ENCODE measurements at regions not wholly inside any gene's neighbourhood (a gene's known extent, or its start where the extent isn't known, plus 50 kb on each side); places are given as distances from the start of the nearest gene placed in this dataset.
A peak's percentile ranks its signal among the peaks of the same experiment; 100 is the strongest.

DNA sequence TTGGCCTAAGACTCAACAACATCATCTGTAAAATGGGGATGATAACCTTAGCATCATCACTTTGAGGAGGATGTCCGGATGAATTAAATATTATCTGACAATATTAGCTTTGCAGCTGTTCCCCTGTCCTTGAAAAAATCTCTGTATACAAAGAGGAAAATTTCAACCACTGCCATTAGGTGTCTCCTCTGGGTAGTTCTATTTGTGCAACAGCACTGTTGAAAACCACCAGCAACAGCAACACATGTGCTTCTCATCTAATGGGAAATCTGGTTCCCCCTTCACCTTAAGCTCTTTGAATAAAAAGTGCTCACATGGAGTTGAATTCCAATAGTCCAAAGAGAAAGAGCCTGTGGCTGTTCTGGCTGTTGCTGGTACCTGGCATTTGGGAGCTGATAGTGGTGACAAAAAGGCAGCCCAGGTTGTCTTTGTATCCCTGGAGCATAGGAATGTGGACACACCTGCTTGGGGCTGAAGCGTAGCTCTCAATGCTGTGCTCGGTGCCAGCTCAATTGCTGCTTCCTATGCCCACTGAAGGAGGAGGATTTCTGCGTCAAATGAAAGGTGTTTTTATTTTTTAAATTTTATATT, 322.1 kb upstream of the MSX2 start:
- Mint-ChIP-seq H3K4me1 (no peaks in the 10 kb centered on the region), H3K9me3 (peaks cover 0 to 3% (median 3%) of the 10 kb centered on the region in 3 donors), H3K36me3 (no peaks in the 10 kb centered on the region)

DNA sequence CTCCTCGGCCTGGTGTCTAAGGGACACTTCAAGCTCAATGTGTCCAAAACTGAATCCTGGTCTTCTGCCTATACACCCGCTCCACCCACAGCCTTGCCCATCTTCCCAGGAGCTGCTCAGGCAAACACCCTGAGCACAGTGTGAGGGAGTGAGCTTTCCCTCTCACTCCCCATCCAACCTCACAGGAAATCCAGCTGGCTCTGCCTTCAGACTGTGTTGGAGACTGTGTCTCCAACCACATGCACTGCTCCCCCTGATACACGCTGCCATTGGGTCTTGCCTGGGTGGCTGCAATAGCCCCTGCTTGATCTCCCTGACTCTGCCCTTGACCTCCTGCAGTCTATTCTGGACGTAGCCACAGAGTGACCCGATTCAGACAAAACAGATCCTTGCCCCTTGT, 319.5 kb upstream of the MSX2 start:
- Mint-ChIP-seq H3K4me3 (no peak overlapping the region), H3K9me3 (peaks cover 0 to 3% (median 2%) of the 10 kb centered on the region in 3 donors), H3K4me1 (no peaks in the 10 kb centered on the region), H3K27me3 (peaks cover 3% of the 10 kb centered on the region), H3K27ac (peak overlapping the region in 1 of 3 donors; percentile 18), H3K36me3 (no peaks in the 10 kb centered on the region)

More for the DNA sequence above, 322.1 kb upstream of the MSX2 start:
- Mint-ChIP-seq H3K27ac (no peak overlapping the region), H3K27me3 (peaks cover 3% of the 10 kb centered on the region), H3K4me3 (no peak overlapping the region)

DNA sequence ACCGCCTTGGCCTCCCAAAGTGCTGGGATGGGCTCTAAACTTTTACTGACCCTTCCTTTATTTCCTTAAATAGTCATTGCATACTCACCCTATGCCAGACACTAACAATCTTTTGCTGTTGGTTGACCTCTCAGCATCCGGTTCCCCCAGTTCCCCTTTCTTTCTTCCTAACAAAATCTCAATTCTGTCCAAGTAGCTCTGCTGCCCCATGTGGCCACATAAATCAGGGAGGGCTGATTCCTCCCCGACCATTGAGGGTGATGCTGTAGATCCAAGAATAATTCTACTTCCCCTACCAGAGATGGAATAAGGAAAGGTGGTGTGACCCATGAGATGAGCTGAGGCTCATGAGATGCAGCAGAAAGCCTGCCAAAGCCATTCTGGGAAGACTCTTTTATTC, 315.3 kb upstream of the MSX2 start:
- no peaks in the 10 kb centered on the region for H3K4me1 Mint-ChIP-seq
- no peaks in the 10 kb centered on the region for H3K36me3 Mint-ChIP-seq
- peaks cover 0 to 6% (median 2%) of the 10 kb centered on the region in 3 donors for H3K9me3 Mint-ChIP-seq
- no peak overlapping the region for H3K4me3 Mint-ChIP-seq
- H3K27me3 Mint-ChIP-seq = peaks cover 3% of the 10 kb centered on the region
- no peak overlapping the region for H3K27ac Mint-ChIP-seq

DNA sequence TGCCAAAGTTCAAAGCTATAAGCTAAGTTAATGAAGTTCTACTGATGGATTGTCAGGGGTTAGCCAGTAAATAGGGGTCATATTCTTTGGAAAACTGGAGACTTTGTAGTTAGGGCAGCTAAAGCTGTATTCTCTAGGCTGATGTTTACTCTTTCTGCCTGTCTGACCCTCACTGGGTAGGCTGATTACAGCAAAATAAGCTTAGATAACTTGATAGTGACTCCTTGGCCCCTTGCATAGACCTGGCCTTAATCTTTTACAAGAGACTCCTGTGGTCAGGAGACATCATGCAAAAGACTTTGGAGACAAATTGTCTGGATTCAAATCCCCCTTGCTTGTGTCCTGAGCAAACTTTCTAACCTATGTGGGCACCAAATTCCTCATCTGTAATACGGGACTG, 314.4 kb upstream of the MSX2 start:
- Mint-ChIP-seq H3K36me3 (no peaks in the 10 kb centered on the region), H3K9me3 (peaks cover 0 to 4% (median 2%) of the 10 kb centered on the region in 3 donors), H3K27ac (no peak overlapping the region), H3K4me3 (no peak overlapping the region), H3K4me1 (no peaks in the 10 kb centered on the region), H3K27me3 (peaks cover 3% of the 10 kb centered on the region)

DNA sequence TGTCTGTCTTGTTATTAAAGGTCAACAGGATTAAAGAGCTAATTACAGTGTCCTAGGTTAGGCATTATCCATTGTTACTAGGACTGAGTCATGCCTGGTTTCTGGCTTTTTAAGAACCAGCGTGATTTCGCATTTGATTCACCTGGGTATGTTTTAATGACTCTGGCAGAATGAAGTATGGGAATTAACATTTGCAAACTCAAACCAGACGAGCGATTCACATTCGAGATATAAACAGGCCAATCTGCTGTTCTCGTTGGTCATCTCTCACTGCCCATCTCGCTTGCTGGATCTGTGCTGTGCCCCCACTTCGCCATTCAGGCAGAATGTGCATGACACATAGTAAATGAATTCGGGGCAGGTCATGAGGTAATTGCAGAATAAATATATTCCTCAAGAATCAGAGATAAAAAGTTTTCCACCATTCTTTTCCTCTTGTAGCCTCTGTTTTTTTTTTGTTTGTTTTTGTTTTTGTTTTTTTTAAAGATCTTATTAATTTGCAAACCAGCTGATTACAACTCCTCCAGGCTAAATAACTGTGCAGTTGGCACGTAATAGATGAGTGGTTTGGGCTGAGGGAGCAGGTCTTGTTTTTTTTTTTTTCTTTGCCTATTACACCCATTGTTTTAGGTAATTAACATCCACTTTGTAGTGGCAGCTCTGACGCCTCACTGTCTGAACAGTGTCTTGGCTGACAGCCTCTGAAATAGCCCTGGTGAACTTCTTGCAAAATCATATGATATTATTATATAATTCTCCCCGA, 313.5 kb upstream of the MSX2 start:
- H3K4me1 Mint-ChIP-seq = no peaks in the 10 kb centered on the region
- H3K36me3 Mint-ChIP-seq = no peaks in the 10 kb centered on the region
- H3K27ac Mint-ChIP-seq = no peak overlapping the region

DNA sequence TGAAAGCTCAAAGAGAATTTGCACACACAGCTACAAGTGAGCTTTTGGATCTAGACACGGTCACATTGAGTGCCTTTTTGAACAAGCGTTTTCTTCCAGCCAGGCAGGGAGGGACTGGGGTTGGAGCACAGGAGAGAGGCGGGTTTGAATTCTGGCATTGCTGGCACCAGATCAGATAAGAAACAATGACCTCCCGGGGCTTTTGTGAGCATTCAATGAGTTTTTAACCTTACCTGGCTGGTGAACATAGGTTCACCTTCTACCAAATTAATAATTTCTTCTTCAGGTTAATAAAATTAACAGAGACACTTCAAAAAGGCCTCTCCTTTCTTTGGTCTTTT, 312.9 kb upstream of the MSX2 start:
- H3K27ac Mint-ChIP-seq = no peak overlapping the region
- no peaks in the 10 kb centered on the region for H3K4me1 Mint-ChIP-seq
- H3K9me3 Mint-ChIP-seq = peaks cover 0 to 7% (median 2%) of the 10 kb centered on the region in 3 donors
- H3K27me3 Mint-ChIP-seq = peaks cover 3% of the 10 kb centered on the region
- H3K4me3 Mint-ChIP-seq = no peak overlapping the region
- no peaks in the 10 kb centered on the region for H3K36me3 Mint-ChIP-seq

More for the DNA sequence above, 313.5 kb upstream of the MSX2 start:
- Mint-ChIP-seq H3K27me3 (peaks cover 3% of the 10 kb centered on the region), H3K9me3 (peaks cover 0 to 5% (median 2%) of the 10 kb centered on the region in 3 donors), H3K4me3 (no peak overlapping the region)

DNA sequence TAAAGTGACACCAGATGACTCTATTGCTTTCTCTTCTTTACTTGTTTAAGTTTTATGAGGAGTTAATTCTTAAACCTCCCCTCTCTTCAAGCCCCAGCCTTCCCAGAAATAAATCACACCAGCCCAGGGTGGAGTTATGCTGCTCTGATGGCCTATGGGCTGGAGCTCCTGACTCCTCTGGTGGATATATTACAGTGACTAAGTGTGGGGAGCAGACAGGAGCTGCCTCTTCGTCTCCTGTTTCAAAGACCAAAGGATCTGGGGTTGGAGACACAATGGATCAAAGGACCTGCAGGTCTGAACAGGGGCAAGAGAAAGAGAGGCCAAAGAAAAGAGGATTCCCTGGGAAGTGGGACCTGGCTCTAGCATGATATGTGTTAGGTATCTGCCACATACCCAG, 312.0 kb upstream of the MSX2 start:
- no peaks in the 10 kb centered on the region for H3K4me1 Mint-ChIP-seq
- peaks cover 0 to 9% (median 2%) of the 10 kb centered on the region in 3 donors for H3K9me3 Mint-ChIP-seq
- H3K36me3 Mint-ChIP-seq = no peaks in the 10 kb centered on the region
- H3K27me3 Mint-ChIP-seq = peaks cover 3% of the 10 kb centered on the region
- no peak overlapping the region for H3K27ac Mint-ChIP-seq
- no peak overlapping the region for H3K4me3 Mint-ChIP-seq

DNA sequence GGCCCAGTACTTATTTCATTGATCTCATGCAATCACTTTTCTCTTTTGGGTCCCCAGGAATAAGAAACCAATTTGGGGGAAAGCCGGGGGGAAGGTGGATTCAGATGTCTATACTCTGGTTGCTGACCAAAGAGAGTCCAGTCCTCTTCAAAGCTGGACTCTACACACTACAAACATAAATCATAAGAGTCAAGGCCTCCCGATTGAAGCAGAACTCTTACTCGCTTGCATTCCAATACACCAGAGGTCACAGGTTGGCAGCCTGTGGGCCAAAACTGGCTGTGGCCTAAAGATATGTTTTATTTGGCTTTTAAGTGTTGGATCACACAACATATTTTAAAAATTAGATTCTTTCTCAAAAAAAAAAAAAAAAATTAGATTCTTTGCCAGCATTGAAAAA, 311.4 kb upstream of the MSX2 start:
- no peaks in the 10 kb centered on the region for H3K36me3 Mint-ChIP-seq

DNA sequence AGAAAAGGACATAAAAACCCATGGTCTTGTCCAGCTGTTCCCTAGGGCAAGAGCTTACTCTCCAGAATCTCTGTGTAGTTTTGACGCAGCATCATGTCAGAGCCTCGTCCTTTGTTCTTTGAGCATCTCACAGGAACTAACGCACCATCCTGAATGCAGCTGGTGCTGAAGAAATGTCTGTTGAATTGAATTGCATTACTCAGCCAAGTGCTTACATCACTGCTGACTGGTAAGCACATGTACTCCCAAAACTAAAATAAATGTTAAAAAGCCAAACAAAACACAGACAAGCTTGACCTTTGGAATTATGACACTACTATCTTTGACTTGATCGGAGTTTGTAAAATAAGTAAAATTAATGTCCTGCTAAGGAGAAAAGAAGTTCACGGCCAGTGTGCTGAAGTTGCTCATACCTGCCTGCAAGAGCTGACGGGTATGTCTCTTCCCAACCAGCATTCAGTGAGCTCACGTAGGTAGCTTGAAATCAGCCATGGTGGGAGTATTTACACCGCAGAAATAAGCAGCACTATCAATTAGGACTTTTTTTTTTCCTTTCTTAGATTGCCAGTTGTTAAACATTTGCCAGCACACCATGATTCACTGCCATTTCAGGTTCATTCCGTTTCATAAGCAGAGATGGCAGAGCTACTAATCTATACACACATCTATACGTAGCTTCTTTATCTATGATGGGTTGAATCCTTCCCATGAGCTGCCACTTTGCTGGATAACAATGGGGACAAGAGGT, 310.6 kb upstream of the MSX2 start:
- H3K36me3 Mint-ChIP-seq = no peaks in the 10 kb centered on the region
- no peak overlapping the region for H3K27ac Mint-ChIP-seq
- no peak overlapping the region for H3K4me3 Mint-ChIP-seq
- peaks cover 6% of the 10 kb centered on the region for H3K27me3 Mint-ChIP-seq
- H3K9me3 Mint-ChIP-seq = peaks cover 0 to 9% (median 2%) of the 10 kb centered on the region in 3 donors
- peaks cover 0 to 4% (median 0%) of the 10 kb centered on the region in 3 donors for H3K4me1 Mint-ChIP-seq

More for the DNA sequence above, 311.4 kb upstream of the MSX2 start:
- H3K27me3 Mint-ChIP-seq = peaks cover 3% of the 10 kb centered on the region
- H3K4me1 Mint-ChIP-seq = peaks cover 0 to 3% (median 0%) of the 10 kb centered on the region in 3 donors
- no peak overlapping the region for H3K27ac Mint-ChIP-seq
- no peak overlapping the region for H3K4me3 Mint-ChIP-seq
- peaks cover 0 to 9% (median 2%) of the 10 kb centered on the region in 3 donors for H3K9me3 Mint-ChIP-seq

DNA sequence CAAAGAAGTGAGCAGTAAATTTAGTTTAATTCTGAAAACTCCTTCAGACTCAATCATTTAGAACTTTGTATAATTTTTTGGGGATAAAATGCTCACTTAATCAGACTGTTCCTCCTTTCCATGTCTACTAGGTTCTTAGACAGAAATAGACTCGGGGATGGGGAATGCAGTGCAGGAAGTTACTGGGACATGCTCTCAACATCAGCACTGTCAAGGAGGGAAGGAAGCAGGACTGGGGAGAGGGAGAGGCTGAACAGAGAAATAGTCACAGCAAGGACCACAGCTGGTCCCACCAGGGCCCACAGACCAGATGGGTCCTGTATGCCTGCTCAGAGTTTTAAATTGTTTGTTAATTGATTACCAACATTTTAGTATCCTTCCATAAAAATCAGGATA, 310.1 kb upstream of the MSX2 start:
- peaks cover 8% of the 10 kb centered on the region for H3K27me3 Mint-ChIP-seq
- no peak overlapping the region for H3K27ac Mint-ChIP-seq
- H3K4me3 Mint-ChIP-seq = no peak overlapping the region
- peaks cover 0 to 4% (median 3%) of the 10 kb centered on the region in 3 donors for H3K4me1 Mint-ChIP-seq
- H3K36me3 Mint-ChIP-seq = no peaks in the 10 kb centered on the region
- peaks cover 0 to 9% (median 0%) of the 10 kb centered on the region in 3 donors for H3K9me3 Mint-ChIP-seq

DNA sequence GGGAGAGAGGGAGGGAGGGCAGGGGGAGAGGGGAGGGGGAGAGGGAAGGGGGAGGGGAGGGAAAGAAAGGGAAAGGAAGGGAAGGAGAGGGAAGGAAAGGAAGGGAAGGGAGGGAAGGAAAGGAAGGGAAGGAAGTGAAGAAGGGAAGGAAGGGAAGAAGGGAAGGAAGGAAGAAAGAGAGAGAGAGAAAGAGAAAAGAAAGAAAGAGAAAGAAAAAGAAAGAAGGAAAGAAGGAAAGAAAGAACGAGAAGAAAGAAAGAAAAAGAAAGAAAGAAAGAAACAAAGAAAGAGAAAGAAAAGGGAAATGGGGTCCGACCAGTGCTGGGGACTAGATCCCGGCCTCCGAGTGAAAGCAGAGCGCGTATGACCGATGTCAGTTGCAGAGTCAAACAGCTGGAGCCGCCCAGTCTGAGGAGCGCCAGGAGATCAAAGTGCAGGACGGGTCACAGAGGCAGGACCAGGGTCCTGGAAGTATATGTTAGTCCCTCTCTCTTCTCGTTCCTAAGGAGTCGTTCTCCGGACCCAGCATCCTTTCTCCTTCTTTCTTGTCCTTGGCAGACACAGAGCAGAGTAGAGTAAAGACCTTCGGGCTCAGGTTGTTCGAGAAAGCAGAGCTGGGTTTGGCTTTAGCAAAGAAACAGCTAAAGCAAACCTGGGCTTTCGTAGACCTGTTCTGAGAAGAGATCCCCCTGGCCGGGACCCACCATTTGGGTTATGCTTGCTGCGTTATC, 305.4 kb upstream of the MSX2 start:
- H3K36me3 Mint-ChIP-seq = no peaks in the 10 kb centered on the region
- H3K4me1 Mint-ChIP-seq = peaks cover 0 to 6% (median 4%) of the 10 kb centered on the region in 3 donors
- H3K27ac Mint-ChIP-seq = no peak overlapping the region

DNA sequence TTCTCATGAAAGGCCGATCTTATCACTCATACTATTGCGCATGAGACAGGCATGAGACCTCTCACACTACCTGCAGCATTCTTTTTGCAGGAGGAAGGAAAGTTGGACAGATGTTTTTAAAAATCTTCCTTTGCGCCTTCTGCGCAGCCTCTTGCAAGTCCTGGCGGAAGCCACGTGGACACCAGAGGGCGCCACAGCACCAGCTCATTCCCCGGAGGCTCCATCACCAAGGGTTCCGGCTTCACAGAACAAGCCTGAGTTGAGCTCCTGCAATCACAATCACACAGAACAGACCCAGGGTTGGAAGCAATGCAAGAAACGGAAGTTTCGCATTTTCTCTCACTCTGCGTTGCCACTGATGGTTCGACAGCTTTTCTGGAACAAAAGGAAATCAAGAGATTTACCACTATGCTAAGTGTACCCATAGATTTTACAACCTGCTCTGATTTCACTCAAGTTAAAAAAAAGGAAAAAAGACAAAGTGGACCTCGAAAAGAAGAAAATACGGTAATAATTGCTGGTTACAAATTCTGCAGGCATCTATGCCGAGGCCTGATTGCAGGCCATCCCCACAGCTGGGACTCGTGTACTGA, 304.7 kb upstream of the MSX2 start:
- Mint-ChIP-seq H3K9me3 (peaks cover 0 to 7% (median 0%) of the 10 kb centered on the region in 3 donors), H3K27me3 (peaks cover 19% of the 10 kb centered on the region), H3K4me3 (peak overlapping the region in 3 of 4 donors; percentile 2 to 34 (median 25)), H3K27ac (no peak overlapping the region), H3K36me3 (no peaks in the 10 kb centered on the region), H3K4me1 (peaks cover 0 to 6% (median 4%) of the 10 kb centered on the region in 3 donors)

More for the DNA sequence above, 305.4 kb upstream of the MSX2 start:
- Mint-ChIP-seq H3K9me3 (peaks cover 0 to 7% (median 0%) of the 10 kb centered on the region in 3 donors), H3K27me3 (peaks cover 19% of the 10 kb centered on the region), H3K4me3 (peak overlapping the region in 2 of 4 donors; percentile 2 to 34)

DNA sequence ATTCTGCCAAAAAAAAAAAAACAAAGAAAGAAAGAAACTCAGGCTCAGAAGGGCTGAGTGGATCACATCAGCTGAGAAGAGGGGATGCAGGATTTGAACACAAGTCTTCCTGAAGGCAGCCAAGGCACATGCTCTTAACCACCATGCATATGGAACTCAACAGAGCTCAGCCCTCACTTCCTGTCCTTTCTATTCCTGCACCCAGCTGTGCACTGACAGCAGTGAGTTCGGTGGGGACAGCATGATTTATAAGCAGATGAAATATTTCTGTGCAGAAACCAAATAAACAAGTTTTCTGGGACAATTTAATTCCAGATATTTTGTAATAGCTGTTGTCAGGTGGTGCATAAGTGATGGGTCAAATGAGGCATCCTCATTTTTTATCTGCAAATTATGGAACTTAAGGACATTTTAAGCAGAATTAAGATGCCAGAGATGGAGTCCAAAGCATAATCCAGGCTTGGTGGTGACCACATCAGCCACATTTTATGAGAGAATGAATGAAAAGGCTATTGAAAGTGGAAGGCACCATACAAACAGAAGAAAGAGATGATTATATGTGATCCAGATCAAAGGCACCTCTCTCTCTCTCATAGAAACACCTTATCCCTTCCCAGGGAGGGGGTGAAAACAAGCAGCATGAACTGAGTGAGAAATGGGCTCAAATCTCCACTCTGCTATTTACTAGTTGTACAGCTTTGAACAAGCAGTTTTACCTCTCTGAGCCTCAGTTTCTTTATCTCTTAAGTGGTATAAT, 303.6 kb upstream of the MSX2 start:
- Mint-ChIP-seq H3K9me3 (peaks cover 0 to 5% (median 0%) of the 10 kb centered on the region in 3 donors), H3K27me3 (peaks cover 19% of the 10 kb centered on the region), H3K36me3 (no peaks in the 10 kb centered on the region), H3K27ac (no peak overlapping the region), H3K4me1 (peaks cover 0 to 6% (median 4%) of the 10 kb centered on the region in 3 donors), H3K4me3 (no peak overlapping the region)

DNA sequence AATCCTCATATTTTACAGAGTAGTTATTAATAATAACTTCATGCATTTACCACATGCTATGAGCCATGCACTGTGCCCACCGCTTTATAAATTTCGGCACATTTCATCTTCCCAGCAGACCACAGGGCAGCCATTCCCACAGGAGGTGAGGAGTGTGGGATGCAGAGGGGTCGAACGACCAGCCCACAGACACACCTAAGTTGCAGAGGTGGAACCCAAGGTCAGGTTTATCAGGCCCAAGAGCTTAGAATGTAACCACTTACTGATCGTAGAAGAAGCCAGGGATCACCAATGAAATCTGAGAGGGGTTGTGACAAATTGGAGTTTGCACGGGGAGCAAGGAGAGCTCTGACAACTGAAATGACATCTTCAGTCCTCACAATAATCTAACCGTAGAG, 303.0 kb upstream of the MSX2 start:
- peaks cover 0 to 6% (median 4%) of the 10 kb centered on the region in 3 donors for H3K4me1 Mint-ChIP-seq
- H3K4me3 Mint-ChIP-seq = no peak overlapping the region
- H3K27me3 Mint-ChIP-seq = peaks cover 19% of the 10 kb centered on the region
- H3K36me3 Mint-ChIP-seq = no peaks in the 10 kb centered on the region
- H3K27ac Mint-ChIP-seq = no peak overlapping the region
- H3K9me3 Mint-ChIP-seq = peaks cover 0 to 3% (median 0%) of the 10 kb centered on the region in 3 donors

All from IgD-negative memory B cell (primary cell).